Gastrocnemius medialis (tissue), 4 donors: ENCODE measurements at regions not wholly inside any gene's neighbourhood (a gene's known extent, or its start where the extent isn't known, plus 50 kb on each side); places are given as distances from the start of the nearest gene placed in this dataset.

Experiments used
- CTCF ChIP-seq, 5 experiments: fragments of 450-650 bp in 3 of 5; fragments of 200-600 bp in 2 of 5; sonication (generic) in 2 of 5; IDR thresholded peaks in 4 of 5; conservative IDR thresholded peaks in 1 of 5; 1 replicate in 4 of 5; 2 replicates in 1 of 5; pipeline ENCODE4 v1.5.1; 2016 to 2019; ENCODE audit warnings: antibody characterized with exemption in 5 of 5, mild to moderate bottlenecking in 3 of 5, moderate library complexity in 3 of 5
- POLR2A ChIP-seq, 2 donors: fragments of 450-650 bp; IDR thresholded peaks; one replicate each; pipeline ENCODE4 v1.6.1; 2017; ENCODE audit warnings: antibody characterized with exemption in 2 of 2, mild to moderate bottlenecking in 2 of 2, moderate library complexity in 2 of 2

- TF ChIP-seq CTCF (IDR thresholded peaks at IDR 0.05 in 4 of 5, conservative IDR thresholded peaks at IDR 0.05 in 1 of 5) (no peak), POLR2A (IDR thresholded peaks at IDR 0.05) (no peak)
Observed at GRCh38 chr13:99734013-99734693, 232.9 kb downstream of the TM9SF2 start.
